Stomach (tissue), 4 donors: ENCODE measurements at regions not wholly inside any gene's neighbourhood (a gene's known extent, or its start where the extent isn't known, plus 50 kb on each side); places are given as distances from the start of the nearest gene placed in this dataset.

Source experiments
- POLR2A ChIP-seq, 4 donors: fragments of 450-650 bp; IDR thresholded peaks; one replicate each; pipeline ENCODE4 v1.6.1; 2016; ENCODE audit warnings: antibody characterized with exemption in 4 of 4, control low read depth in 2 of 4, mild to moderate bottlenecking in 1 of 4, moderate library complexity in 1 of 4
- POLR2AphosphoS5 ChIP-seq, 3 donors: sonication (generic); formaldehyde crosslinking; IDR thresholded peaks; one replicate each; pipeline ENCODE4 v1.6.1; 2016; ENCODE audit warnings: antibody characterized with exemption in 3 of 3
- TF ChIP-seq, protein P1 (sequence below), 7 experiments: fragments of 450-650 bp in 4 of 7; fragments of 200-600 bp in 3 of 7; sonication (generic) in 3 of 7; IDR thresholded peaks; one replicate each; pipeline ENCODE4 v1.5.1; 2016 to 2019; ENCODE audit warnings: antibody characterized with exemption in 7 of 7, control low read depth in 2 of 7, mild to moderate bottlenecking in 1 of 7

DNA sequence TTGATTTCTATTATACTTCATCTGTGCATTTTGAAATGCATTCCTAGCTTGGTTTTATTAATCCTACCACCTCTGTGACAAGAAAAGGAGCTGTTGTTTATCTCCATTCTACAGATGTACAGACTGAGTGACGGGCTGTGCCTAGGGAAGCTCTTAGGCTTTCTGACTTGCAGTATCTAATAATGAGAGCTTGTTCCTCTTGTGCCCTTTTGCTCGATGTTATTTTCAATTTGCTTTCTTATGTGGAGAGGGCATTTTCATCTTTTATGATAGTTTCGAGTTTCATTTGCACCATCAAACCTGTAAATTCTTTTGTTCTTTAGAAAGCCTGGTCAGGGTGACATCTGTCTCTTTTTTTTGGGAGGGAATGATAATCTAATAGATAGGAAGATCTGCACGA, 256.5 kb downstream of the C4orf33 start:
- TF ChIP-seq POLR2A (IDR thresholded peaks at IDR 0.05) (no peak), POLR2AphosphoS5 (IDR thresholded peaks at IDR 0.05) (no peak)
- TF ChIP-seq, protein P1, sequence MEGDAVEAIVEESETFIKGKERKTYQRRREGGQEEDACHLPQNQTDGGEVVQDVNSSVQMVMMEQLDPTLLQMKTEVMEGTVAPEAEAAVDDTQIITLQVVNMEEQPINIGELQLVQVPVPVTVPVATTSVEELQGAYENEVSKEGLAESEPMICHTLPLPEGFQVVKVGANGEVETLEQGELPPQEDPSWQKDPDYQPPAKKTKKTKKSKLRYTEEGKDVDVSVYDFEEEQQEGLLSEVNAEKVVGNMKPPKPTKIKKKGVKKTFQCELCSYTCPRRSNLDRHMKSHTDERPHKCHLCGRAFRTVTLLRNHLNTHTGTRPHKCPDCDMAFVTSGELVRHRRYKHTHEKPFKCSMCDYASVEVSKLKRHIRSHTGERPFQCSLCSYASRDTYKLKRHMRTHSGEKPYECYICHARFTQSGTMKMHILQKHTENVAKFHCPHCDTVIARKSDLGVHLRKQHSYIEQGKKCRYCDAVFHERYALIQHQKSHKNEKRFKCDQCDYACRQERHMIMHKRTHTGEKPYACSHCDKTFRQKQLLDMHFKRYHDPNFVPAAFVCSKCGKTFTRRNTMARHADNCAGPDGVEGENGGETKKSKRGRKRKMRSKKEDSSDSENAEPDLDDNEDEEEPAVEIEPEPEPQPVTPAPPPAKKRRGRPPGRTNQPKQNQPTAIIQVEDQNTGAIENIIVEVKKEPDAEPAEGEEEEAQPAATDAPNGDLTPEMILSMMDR (IDR thresholded peaks at IDR 0.05) = no peak
